ENCODE measurements at regions not wholly inside any gene's neighbourhood (a gene's known extent, or its start where the extent isn't known, plus 50 kb on each side); places are given as distances from the start of the nearest gene placed in this dataset.

DNA sequence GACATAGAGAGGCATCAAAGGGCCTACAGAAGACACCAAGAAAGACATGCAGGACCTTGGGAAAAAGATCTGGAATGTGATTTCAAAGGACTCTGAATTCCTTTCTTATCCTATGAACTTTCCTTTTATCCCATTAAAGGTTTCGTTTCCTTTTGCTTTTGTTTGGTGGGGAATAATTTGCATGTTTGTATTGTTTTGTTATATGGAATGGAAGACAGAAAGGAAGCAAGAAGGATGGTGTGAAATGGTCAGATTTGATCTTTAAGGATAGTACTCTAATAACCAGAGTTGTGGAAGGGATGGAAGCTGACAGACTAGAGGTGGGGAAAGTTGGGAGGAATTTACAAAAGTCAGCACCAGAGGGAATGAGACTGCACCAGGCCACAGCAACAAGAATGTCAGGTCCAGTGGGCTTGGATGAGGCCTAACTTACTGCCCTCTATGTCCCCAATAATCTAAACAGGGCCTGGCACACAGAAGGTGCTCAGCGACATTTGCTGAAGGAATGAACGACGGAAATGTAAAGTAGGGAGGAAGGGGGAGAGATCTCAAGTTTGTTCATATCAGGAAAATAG is 173.7 kb downstream of the FOXA2 start (continued):
- TF ChIP-seq, protein P1, sequence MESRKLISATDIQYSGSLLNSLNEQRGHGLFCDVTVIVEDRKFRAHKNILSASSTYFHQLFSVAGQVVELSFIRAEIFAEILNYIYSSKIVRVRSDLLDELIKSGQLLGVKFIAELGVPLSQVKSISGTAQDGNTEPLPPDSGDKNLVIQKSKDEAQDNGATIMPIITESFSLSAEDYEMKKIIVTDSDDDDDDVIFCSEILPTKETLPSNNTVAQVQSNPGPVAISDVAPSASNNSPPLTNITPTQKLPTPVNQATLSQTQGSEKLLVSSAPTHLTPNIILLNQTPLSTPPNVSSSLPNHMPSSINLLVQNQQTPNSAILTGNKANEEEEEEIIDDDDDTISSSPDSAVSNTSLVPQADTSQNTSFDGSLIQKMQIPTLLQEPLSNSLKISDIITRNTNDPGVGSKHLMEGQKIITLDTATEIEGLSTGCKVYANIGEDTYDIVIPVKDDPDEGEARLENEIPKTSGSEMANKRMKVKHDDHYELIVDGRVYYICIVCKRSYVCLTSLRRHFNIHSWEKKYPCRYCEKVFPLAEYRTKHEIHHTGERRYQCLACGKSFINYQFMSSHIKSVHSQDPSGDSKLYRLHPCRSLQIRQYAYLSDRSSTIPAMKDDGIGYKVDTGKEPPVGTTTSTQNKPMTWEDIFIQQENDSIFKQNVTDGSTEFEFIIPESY (IDR thresholded peaks at IDR 0.05): no peak
- no peak for TF ChIP-seq EGR1 (IDR thresholded peaks at IDR 0.05; ENCODE audit: low read depth in 2 of 2)
- no peak for TF ChIP-seq RAD21 (IDR thresholded peaks at IDR 0.05)
- TF ChIP-seq SP1 (IDR thresholded peaks at IDR 0.05): no peak
- TF ChIP-seq YY1 (IDR thresholded peaks at IDR 0.05): no peak
- TF ChIP-seq FOXA2 (IDR thresholded peaks at IDR 0.05): no peak

DNA sequence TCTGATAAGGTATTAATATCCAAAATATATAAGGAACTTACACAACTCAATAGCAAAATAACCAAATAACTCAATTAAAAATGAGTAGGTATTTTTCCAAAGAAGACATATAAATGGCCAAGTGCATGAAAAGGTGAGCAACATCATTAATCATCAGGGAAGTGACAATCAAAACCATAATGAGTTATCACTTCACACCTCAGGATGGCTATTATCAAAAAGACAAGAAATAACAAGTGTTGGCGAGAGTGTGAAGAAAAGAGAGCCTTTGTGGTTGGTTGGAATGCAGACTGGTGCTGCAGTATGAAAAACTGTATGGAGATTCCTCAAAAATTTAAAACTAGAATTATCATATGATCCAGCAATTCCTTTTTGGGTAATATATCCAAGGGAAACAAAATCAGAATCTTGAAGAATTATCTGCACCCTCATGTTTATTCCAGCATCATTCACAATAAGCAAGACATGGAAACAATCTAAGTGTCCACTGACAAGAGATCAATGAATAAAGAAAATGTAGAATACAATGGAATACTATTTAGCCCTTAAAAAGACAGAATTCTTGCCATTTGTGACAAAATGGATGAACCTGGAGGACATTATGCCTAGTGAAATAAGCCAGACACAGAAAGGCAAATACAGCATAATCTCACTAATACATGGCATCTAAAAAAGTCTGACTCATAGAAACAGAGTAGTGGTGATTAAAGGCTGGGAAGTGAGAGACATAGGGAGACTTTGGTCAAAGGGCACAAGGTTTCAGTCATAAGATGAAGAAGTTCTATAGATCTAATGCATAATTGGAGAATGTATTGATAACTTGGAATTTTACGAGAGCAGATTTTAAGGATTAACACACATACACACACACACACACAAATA is 175.6 kb downstream of the FOXA2 start:
- DNase-seq (ENCODE audit: low spot score): no peak
- WGBS: 93% methylated on average over 2 of the region's 2 CpGs
- Histone ChIP-seq H3K36me3 (ENCODE audit: control insufficient read depth in 4 of 4, insufficient read depth in 3 of 4, low read depth in 1 of 4, low read length in 3 of 4) (no peaks in the 10 kb centered on the region), H3K9ac (ENCODE audit: low read depth in 1 of 2, low read length in 2 of 2) (no peak overlapping the region), H3K9me3 (ENCODE audit: control insufficient read depth in 4 of 4, low read length in 3 of 4) (no peaks in the 10 kb centered on the region), H3K27ac (ENCODE audit: low read depth in 1 of 2, low read length in 2 of 2) (no peak overlapping the region), H3K27me3 (ENCODE audit: control insufficient read depth in 4 of 4, insufficient read depth in 4 of 4, low read length in 3 of 4) (no peaks in the 10 kb centered on the region), H3K4me3 (ENCODE audit: low read depth in 1 of 3, low read length in 3 of 3) (no peak overlapping the region), H3K4me1 (ENCODE audit: control insufficient read depth in 4 of 4, insufficient read depth in 4 of 4, low read length in 3 of 4) (peaks cover 8 to 33% (median 25%) of the 10 kb centered on the region in 4 donors)
- no peak for TF ChIP-seq TAF1 (conservative IDR thresholded peaks at IDR 0.05)
- TF ChIP-seq NR2F2 (IDR thresholded peaks at IDR 0.05): no peak
- TF ChIP-seq JUND (IDR thresholded peaks at IDR 0.05): no peak
- TF ChIP-seq, protein P2, sequence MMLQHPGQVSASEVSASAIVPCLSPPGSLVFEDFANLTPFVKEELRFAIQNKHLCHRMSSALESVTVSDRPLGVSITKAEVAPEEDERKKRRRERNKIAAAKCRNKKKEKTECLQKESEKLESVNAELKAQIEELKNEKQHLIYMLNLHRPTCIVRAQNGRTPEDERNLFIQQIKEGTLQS (IDR thresholded peaks at IDR 0.05): no peak
- TF ChIP-seq, protein P3, sequence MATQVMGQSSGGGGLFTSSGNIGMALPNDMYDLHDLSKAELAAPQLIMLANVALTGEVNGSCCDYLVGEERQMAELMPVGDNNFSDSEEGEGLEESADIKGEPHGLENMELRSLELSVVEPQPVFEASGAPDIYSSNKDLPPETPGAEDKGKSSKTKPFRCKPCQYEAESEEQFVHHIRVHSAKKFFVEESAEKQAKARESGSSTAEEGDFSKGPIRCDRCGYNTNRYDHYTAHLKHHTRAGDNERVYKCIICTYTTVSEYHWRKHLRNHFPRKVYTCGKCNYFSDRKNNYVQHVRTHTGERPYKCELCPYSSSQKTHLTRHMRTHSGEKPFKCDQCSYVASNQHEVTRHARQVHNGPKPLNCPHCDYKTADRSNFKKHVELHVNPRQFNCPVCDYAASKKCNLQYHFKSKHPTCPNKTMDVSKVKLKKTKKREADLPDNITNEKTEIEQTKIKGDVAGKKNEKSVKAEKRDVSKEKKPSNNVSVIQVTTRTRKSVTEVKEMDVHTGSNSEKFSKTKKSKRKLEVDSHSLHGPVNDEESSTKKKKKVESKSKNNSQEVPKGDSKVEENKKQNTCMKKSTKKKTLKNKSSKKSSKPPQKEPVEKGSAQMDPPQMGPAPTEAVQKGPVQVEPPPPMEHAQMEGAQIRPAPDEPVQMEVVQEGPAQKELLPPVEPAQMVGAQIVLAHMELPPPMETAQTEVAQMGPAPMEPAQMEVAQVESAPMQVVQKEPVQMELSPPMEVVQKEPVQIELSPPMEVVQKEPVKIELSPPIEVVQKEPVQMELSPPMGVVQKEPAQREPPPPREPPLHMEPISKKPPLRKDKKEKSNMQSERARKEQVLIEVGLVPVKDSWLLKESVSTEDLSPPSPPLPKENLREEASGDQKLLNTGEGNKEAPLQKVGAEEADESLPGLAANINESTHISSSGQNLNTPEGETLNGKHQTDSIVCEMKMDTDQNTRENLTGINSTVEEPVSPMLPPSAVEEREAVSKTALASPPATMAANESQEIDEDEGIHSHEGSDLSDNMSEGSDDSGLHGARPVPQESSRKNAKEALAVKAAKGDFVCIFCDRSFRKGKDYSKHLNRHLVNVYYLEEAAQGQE (IDR thresholded peaks at IDR 0.05): no peak
- no peak for TF ChIP-seq RXRA (IDR thresholded peaks at IDR 0.05)

Measured in liver (tissue), 7 donors.